ENCODE measurements at regions not wholly inside any gene's neighbourhood (a gene's known extent, or its start where the extent isn't known, plus 50 kb on each side); places are given as distances from the start of the nearest gene placed in this dataset.
"Not testable (repeated sequence)": the region's sequence is repeated elsewhere in the genome, so short reads cannot be mapped to it uniquely, and the experiment has no call there.

GRCh38 chr7:68807666-68808065, 790.6 kb upstream of the AUTS2 start:
- DNase-seq: no peak

- no peak for DNase-seq
Measured at GRCh38 chr7:68813551-68814080, 784.7 kb upstream of the AUTS2 start.

GRCh38 chr7:68816491-68816890, 781.8 kb upstream of the AUTS2 start:
- DNase-seq: no peak

GRCh38 chr7:68820321-68820720, 778.0 kb upstream of the AUTS2 start:
- DNase-seq: no peak

GRCh38 chr7:68821846-68822245, 776.4 kb upstream of the AUTS2 start:
- DNase-seq: no peak

- no peak for DNase-seq
Measured at GRCh38 chr7:68823996-68824780, 774.1 kb upstream of the AUTS2 start.

GRCh38 chr7:68828575-68828974, 769.7 kb upstream of the AUTS2 start:
- DNase-seq: no peak

GRCh38 chr7:68833422-68833821, 764.9 kb upstream of the AUTS2 start:
- DNase-seq: no peak

GRCh38 chr7:68839014-68839413, 759.3 kb upstream of the AUTS2 start:
- no peak for DNase-seq

GRCh38 chr7:68840991-68841390, 757.3 kb upstream of the AUTS2 start:
- no peak for DNase-seq

GRCh38 chr7:68843985-68844384, 754.3 kb upstream of the AUTS2 start:
- not testable (repeated sequence) for DNase-seq

- DNase-seq: no peak
Measured at GRCh38 chr7:68846811-68847325, 751.4 kb upstream of the AUTS2 start.

- DNase-seq: no peak
Measured at GRCh38 chr7:68853254-68853653, 745.0 kb upstream of the AUTS2 start.

- DNase-seq: no peak
Measured at GRCh38 chr7:68857571-68857970, 740.7 kb upstream of the AUTS2 start.

GRCh38 chr7:68858497-68858896, 739.8 kb upstream of the AUTS2 start:
- no peak for DNase-seq

- no peak for DNase-seq
Measured at GRCh38 chr7:68861171-68861570, 737.1 kb upstream of the AUTS2 start.

- DNase-seq: no peak
Measured at GRCh38 chr7:68862261-68862660, 736.0 kb upstream of the AUTS2 start.

GRCh38 chr7:68862736-68863135, 735.5 kb upstream of the AUTS2 start:
- no peak for DNase-seq

GRCh38 chr7:68865351-68866199, 732.7 kb upstream of the AUTS2 start:
- no peak for DNase-seq

GRCh38 chr7:68866200-68866570, 732.1 kb upstream of the AUTS2 start:
- DNase-seq: no peak

- not testable (repeated sequence) for DNase-seq
Measured at GRCh38 chr7:68866721-68867120, 731.6 kb upstream of the AUTS2 start.

- no peak for DNase-seq
Measured at GRCh38 chr7:68868978-68869377, 729.3 kb upstream of the AUTS2 start.

- no peak for DNase-seq
Measured at GRCh38 chr7:68873616-68874015, 724.7 kb upstream of the AUTS2 start.

GRCh38 chr7:68875857-68876256, 722.4 kb upstream of the AUTS2 start:
- no peak for DNase-seq
